ENCODE measurements at regions not wholly inside any gene's neighbourhood (a gene's known extent, or its start where the extent isn't known, plus 50 kb on each side); places are given as distances from the start of the nearest gene placed in this dataset.

DNA sequence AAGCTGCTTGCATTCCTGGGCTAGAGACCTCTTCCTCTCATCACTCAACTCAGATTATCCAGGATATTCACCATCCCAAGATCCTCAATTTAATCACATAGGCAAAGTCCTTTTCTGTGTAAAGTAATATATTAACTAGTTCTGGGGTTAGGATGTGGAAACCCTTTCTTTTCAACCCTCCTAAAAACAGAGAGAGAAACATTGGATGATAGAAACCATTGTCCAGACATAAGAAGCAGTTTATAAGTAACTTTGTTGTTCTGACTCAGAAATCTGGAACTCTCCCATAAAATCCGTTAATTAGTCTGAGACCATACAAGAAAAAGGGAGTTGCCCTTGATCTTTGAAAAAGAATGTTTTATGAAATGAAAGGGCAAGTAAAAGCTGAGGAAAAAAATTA is 817.1 kb upstream of the CDH9 start:
- Histone ChIP-seq H3K4me1 (replicated peaks in 1 of 4; ENCODE audit: control insufficient read depth in 3 of 4, insufficient read depth in 4 of 4, low read length in 3 of 4) (no peaks in the 10 kb centered on the region), H3K79me1 (ENCODE audit: low read depth, low read length) (no peaks in the 10 kb centered on the region), H2BK5ac (ENCODE audit: low read depth, low read length) (no peak overlapping the region), H2BK120ac (replicated peaks; ENCODE audit: low read depth, low read length) (no peak overlapping the region), H3K56ac (replicated peaks; ENCODE audit: insufficient read length, low read depth, low read length) (no peak overlapping the region), H3K4me2 (ENCODE audit: insufficient read depth in 1 of 2, low read depth in 2 of 2, low read length in 2 of 2) (no peak overlapping the region), H3K23me2 (ENCODE audit: low read depth, low read length) (no peaks in the 10 kb centered on the region), H2AFZ (ENCODE audit: low read length) (no peak overlapping the region), H4K5ac (ENCODE audit: insufficient read length, low read depth, low read length) (no peak overlapping the region), H4K91ac (replicated peaks; ENCODE audit: insufficient read length, low read length) (no peak overlapping the region), H2BK15ac (ENCODE audit: low read length) (no peak overlapping the region), H3K18ac (ENCODE audit: extremely low read depth, low read length) (no peak overlapping the region), H3K9ac (replicated peaks in 1 of 4; ENCODE audit: extremely low read depth in 1 of 4, low read depth in 3 of 4, low read length in 3 of 4) (no peak overlapping the region), H3K27me3 (replicated peaks in 1 of 4; ENCODE audit: control insufficient read depth in 3 of 4, extremely low read depth in 1 of 4, insufficient read depth in 3 of 4, low read length in 3 of 4) (no peaks in the 10 kb centered on the region), H3K79me2 (ENCODE audit: control insufficient read depth in 1 of 2, insufficient read depth in 2 of 2, low read length in 2 of 2) (no peaks in the 10 kb centered on the region), H4K8ac (ENCODE audit: extremely low read depth, insufficient read depth, low read length) (no peak overlapping the region), H3K36me3 (ENCODE audit: control insufficient read depth in 2 of 4, insufficient read depth in 4 of 4, low read length in 3 of 4) (no peaks in the 10 kb centered on the region), H4K20me1 (replicated peaks in 1 of 2; ENCODE audit: control insufficient read depth in 1 of 2, insufficient read depth in 2 of 2, low read length in 2 of 2) (no peaks in the 10 kb centered on the region), H3K9me3 (ENCODE audit: insufficient read depth in 2 of 2, low read depth in 1 of 2, low read length in 1 of 2) (peaks cover 3 to 5% of the 10 kb centered on the region in 2 experiments; a peak in 3 of 4 replicates), H3K4ac (replicated peaks; ENCODE audit: insufficient read length, low read depth, low read length) (no peak overlapping the region), H3K4me3 (ENCODE audit: extremely low read depth in 1 of 4, insufficient read depth in 2 of 4, low read depth in 3 of 4, low read length in 4 of 4) (no peak overlapping the region), H2BK20ac (ENCODE audit: low read length) (no peak overlapping the region), H2AK5ac (ENCODE audit: low read depth, low read length) (no peak overlapping the region), H3K14ac (ENCODE audit: insufficient read length) (no peak overlapping the region), H2BK12ac (ENCODE audit: low read depth, low read length) (no peak overlapping the region), H3K27ac (ENCODE audit: low read depth, low read length) (no peak overlapping the region), H3K23ac (ENCODE audit: insufficient read length) (no peak overlapping the region)
- FAIRE-seq: no peak
- TF ChIP-seq HDAC6 (IDR thresholded peaks at IDR 0.05; ENCODE audit: low read depth, low read length) (no peak), NRF1 (IDR thresholded peaks at IDR 0.05; ENCODE audit: low read depth, low read length) (no peak), CBX5 (IDR thresholded peaks at IDR 0.05; ENCODE audit: low read depth, low read length) (no peak)
- CTCF ChIA-PET (ENCODE audit: partially characterized antibody): no interaction called here
- WGBS, 2 experiments (ENCODE audit: extremely low coverage in 1 of 2, insufficient coverage in 1 of 2, insufficient read length in 1 of 2, insufficient replicate concordance in 2 of 2, low coverage in 1 of 2, low lambda C conversion rate in 2 of 2, missing lambda C conversion rate in 1 of 2): 100% methylated on average over 1 of the region's 1 CpG; no CpG with 5 or more reads in 1 of the 2 experiments
- no peak for DNase-seq (ENCODE audit: low read depth in 1 of 2, low spot score in 2 of 2)
- POLR2A ChIA-PET (ENCODE audit: partially characterized antibody): no interaction called here

All from H1 (cell line).